Fibroblast of skin of left quadriceps (primary cell): ENCODE measurements at regions not wholly inside any gene's neighbourhood (a gene's known extent, or its start where the extent isn't known, plus 50 kb on each side); places are given as distances from the start of the nearest gene placed in this dataset.

Source experiments
- DNase-seq, 2 experiments: peaks; one replicate each; pipeline ENCODE4 v3.0.0-alpha.2; 2013; ENCODE audit warnings: low read depth in 2 of 2

DNA sequence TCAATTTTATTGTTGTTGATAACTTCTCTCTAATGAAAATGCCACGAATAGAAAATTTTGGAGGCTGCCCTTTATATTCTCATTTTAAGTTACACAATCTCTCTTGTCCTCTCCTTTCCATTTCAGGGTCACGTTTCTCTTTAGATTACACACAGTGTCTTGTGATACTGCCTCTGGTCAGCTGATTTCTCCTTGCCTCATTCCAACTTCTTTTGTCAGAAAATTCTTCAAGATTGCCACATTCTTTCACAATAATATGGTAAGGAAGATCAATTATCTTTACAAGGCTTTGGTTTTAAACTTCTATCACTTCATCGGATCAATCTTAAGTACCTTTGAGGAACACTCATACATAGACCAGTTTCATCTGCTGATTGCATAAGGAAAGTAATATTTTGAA, 370.3 kb downstream of the RFPL4B start:
- no peak for DNase-seq

DNA sequence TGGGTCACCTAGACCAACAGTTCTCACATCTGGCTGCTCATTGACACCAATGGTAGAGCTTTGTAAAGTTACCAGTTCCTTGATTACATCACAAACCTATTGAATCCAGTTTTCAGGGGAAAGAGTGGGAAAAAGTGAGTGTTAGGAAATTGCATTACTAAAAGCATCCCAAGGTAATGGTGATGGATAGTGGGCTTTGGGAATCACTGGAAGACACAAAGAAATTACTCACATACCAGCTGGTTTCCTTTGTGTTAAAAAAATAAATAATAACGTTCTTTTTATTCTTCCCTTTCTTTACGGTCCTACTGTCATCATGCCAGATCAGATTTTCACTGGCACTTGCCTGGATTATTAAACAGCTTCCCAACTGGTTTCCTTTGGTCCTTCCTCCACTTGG, 370.7 kb downstream of the RFPL4B start:
- no peak for DNase-seq

DNA sequence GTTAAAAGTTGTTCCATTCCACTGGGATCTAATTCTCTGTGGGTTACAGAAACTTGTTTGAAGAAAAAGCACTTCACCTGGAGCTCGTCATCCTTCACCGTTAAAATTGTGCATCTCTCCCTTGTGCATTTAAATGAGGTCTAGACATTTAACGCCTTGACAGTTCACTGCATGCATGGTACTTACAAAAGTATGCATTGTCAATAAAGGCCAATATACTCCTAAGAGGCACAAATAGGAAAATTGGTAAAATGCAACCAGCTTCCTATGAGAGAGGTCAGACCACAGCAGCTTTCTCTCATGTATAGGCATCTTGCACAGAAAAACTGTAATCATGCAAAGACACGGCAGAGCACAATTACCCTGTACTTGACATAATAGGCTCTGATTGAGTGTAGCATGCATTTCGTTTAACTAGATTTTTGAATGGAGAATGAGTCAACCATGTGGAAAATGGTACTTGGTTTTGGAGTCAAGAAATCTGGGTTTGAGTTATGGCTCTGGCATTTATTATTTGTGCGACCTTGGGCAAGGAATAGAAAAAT, 378.5 kb downstream of the RFPL4B start:
- DNase-seq, result no peak

DNA sequence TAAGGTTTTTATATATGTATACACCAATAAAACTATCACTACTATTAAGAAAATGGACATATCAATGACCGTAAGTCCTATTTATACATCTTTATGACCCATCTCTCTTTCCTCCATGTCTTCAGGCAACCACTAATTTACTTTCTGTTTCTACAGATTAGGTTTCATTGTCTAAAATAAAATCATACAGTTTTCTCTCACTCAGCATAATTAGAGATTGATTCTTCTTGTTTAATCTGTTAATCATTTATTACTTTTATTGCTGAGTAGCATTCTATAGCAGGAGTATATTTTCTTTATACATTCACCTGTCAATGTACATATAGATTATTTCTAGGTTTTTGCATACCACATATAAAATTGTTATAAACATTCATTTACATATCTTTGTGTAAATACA, 388.0 kb downstream of the RFPL4B start:
- DNase-seq, result no peak

DNA sequence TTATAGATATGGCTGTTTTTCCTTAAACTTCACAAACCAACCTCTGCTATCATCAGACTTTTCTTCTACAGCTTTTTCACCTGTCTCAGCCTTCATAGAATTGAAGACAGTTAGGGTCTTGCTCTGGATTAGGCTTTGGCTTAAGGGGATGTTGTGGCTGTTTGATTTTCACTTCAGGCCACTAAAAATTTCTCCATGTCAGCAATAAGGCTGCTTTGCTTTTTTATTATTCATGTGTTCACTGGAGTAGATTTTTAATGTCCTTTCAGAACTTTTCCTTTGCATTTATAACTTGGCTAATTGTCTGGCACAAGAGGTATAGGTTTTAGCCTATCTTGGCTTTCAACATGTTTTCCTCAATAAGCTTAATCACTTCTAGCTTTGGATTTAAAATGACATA, 392.6 kb downstream of the RFPL4B start:
- no peak for DNase-seq

DNA sequence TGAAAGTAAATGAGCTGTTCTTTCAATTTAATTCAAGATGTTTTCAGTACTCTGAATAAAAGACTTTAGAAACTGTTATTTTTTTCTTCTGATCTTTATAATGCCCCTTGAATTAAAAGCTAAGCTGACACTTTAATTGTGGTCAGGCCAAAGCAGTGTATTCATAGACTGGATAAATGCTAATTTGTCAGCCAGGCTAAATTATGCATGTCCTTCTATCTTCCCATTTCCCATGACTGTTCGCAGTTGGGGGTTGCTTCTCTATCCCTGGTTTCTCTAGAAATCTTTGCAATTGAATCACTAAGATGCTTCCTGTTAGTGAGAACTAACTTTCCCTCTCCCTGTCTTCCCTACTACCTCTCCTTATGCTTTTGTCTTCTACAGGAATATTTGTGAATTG, 396.2 kb downstream of the RFPL4B start:
- no peak for DNase-seq

DNA sequence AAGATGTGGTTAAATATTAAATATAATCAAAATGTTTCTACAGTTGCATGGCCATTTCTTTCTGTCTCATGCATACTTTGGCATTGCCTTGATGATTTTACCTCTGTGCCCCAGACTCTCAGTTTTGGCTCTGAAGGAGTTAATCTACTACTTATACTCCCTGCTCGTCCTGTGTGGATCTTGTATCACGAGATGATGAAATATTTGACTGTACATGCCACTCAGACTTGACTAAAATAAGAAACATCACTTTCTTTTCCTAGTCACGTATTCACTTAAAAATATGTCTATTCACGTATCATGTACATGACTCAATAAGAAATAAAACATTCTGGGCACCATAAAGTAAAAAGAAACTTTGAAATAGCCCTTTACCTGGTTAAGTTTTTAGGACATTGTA, 397.7 kb downstream of the RFPL4B start:
- no peak for DNase-seq

DNA sequence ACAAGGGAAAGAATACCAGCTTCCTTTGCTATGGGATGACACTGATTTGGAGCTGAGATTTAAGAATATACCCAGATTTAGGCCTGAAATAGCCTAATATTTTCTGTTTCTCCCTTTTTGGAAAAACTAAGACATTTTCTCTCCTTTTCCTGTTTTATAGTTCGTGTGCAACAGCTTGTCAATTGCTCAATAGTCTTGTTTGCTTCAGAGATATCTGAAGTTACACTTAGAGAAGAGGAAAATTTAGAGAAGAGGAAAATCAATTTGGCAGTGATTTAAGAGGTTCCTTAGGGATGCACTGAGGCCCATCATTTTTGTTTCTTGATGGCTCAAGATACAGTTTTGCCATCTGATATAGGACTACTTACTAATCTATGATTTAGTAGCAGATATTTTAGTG, 398.6 kb downstream of the RFPL4B start:
- no peak for DNase-seq

DNA sequence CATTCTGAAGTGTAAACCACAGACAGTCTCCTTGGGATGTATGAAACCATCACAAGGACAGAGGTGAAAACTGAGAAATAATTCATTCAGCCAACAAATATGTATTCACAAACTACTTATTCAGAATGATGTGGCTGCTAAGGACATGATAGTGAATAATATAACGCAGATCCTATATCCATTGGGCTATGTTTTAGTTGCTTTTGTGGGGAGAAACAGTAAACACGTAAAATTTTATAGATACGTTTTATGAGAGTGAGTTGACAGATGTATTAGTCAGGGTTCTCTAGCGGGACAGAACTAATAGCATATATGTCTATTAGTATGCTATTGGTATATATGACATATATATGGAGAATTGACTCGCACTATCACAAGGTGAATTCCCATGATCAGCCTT, 402.5 kb downstream of the RFPL4B start:
- DNase-seq, result no peak

DNA sequence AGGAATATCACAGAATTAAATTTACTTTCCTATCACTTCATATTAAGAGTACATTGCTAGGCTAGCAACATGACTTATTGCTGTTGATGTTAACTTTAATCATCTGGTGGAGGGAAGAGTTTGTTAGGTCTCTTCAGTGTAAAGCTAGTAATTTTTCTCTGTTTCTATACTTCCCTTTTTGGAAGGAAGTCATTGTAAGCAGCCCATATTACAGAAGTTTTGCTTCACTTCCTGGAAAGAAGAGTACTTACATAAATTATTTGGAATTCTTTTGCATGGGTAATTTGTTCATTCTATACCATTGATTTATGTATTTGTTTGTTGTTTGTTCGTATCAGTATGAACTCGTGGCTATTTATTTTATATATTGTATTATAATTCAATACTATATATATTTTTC, 405.2 kb downstream of the RFPL4B start:
- no peak for DNase-seq

DNA sequence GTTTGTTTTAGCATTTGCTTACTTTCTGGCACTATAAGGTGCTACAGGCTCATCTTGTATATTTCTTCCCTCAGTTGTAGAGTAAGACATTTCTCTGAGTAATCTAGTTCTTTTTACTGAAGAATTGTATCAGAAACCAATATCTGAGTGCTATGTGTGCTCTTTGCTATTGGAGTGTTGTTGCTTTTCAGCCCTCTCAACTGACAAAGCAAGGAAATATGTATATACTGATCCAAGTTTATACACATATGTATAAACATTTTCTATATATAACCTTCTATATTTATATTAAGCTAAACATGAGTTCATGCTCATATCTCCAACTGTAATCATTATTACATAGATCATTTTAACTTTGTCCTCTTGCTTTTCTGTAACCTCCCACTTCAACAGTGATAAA, 405.7 kb downstream of the RFPL4B start:
- no peak for DNase-seq

DNA sequence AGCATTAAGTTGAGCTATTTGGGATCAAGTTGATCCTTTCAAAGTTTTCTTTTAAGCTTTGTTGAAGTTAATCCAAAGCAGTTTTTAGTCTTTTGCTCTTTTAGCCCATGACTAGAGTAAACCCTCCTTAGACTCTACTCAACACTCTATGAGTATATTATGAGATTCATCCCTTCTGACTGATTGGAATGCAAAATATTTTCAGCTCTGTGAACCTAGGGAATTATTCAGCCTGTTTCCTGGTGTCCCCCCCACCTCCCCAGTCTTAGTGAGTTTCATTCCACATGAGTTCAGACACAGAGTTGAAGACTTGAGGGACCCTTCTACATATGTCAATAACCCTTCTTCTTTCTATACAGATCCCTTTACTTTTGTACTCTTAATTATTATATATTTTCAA, 413.7 kb downstream of the RFPL4B start:
- no peak for DNase-seq

DNA sequence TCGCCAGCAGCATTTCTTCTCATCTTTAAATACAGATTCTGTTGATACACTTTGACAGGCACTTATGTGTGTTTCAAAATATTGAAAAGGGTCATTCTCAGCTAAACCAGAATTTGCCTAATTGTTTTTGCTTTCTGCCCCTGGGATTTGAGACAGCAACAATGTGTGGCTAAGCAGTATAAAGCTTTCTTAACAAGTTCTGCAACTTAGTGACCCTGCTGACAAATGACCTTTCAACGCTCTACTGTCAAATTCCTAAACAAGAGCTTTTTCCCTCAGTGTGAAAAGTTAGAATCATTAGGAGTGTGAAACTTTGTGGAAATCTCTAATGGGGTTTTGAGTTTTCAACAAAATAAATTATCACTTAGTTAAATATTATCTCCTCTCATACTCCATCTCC, 414.6 kb downstream of the RFPL4B start:
- no peak for DNase-seq

DNA sequence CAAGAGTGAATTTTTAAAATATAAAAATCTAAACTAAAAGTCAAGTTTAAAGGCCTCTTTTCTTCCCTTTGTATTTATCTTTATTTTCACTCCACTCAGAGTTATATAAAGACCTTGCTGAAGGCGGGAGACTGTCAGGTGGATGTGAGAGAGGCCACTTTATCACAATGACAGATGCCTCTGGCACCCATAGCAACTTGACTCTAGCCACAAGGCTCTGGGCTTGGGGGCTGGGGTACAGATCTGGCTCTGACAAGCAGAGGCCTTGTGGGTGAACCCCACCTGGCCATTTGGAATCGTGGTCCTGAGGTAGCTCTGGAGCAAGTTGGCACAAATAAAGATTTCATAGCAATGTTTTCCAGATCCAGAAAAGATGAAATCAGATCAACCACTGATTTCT, 417.2 kb downstream of the RFPL4B start:
- DNase-seq, result no peak

DNA sequence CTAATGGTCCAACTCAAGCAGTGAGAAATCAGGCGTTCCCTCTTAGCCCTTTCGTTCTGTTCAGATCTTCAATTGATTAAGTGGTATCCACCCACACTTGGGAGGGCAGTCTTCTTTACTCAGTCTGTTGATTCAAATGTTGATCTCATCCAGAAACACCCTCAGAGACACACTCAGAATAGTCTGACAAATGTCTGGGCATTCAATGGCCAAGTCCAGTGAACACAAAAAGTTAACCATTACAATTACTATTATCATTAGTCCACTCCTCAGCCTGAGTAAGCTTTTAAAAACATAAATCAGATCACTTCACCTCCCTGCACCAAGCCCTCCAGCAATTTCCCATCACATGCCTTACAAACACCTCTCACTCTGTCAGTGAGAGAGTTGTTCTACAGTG, 423.2 kb downstream of the RFPL4B start:
- DNase-seq, result no peak

DNA sequence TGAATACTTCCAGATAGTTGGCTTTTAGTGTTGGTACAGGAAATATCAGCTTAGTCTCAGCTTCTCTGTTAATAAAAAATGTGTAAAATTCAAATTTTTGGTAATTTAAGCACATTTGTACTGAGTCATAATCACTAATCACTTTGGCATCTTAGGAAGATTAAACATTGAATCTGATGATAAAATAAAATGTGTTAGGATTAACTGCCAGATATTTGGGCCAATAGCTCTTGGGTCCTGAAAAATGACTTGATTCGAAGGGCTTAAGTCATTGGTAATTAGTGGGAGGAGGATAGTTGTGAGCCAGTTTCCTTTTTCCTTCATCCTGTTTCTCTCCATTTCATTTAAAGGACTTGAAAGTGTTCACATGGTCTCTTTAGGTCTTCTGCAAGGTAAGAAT, 426.1 kb downstream of the RFPL4B start:
- DNase-seq, result peak; percentile 75 to 76

DNA sequence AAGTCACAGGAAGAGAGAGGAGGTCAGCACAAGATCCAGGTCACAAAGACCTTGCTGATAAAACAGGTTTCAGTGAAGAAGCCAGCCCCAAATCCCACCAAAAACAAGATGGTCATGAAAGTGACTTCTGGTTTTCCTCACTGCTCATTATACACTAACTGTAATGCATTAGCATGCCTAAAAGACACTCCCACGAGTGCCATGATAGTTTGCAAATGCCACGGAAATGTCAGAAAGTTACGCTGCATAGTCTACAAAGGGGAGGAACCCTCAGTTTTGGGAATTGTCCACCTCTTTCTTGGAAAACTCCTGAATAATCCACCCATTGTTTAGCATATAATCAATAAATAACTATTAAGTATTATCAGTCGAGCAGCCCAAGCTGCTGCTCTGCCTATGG, 427.2 kb downstream of the RFPL4B start:
- no peak for DNase-seq

DNA sequence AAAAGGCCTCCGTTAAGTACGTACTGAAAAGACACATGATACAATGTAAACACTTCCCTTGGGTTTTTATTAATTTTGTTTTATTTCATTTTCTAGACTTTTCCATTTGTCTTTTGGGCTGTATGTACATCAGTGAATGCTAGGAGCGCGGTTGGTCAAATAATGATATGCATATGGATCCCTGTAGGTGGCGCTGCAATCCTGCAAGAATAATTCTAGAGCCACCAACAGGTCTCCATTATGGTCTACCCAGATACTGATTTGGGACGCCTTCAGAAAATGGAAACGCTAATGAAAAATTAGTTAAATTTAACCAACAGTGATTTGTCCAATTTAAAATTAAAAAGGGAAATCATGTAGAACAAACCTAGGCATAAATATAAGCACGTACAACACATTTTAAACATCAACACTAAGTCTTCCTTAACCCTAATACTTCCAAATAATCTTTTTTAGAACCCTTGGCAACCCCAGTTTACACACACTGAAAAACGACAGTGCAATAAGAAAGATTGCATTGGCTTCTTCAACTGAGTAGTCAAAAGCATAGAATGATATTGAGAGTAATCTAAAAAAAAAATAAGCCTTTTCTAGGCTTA, 433.5 kb downstream of the RFPL4B start:
- peak; percentile 74 to 76 for DNase-seq

DNA sequence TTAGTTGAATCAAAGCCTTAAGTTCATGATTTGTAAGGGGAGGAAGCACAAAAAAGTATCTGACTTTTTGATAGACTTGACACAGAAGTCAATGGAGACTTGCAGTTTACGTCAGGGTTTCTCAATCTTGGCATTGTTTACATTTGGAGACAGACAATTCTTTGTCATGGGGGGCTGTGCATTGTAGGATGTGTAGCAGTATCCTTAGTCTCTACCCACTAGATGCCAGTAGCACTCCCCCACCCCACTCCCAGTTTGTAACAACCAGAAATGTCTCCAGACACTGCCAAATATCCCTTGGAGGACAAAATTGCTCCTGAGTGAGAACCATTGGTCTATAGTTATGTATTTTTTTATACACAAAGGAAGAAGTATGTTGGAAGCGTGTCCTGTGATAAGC, 434.1 kb downstream of the RFPL4B start:
- no peak for DNase-seq

DNA sequence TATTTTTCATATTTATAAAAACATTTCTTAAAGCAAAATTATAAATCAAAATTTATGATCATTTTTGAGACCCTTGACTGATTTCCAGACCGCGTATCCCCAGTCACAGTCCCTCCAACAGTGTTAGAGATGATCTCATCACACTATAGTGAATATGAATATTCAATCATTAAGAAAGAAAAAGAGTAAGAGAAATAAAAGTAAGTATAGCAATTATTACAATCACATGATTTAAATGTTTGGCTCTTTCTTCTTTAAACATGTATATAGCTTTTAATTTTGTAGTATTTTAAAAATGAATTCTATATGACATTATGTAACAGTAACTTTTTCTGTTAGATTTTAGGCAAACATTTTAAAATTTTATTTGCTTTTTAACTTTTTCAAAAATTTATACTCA, 438.3 kb downstream of the RFPL4B start:
- DNase-seq, result no peak

DNA sequence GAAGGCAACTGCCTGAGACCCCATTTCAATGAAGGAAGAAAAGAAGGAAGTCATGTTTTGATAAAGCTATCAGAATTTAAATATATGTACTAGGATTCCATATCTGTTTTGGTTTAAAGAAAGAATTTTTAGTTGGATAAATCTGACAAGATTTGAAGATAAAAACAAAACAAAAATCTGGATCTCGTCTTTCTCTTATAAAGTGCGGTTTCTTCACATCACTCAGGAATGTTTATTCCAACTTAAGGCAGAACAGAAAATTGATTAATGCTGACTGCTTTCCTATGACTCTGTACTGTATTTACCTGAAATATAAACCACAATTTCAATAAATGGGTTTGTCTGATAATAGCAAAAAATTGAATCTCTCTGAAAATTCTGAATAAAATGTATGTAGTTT, 439.7 kb downstream of the RFPL4B start:
- DNase-seq, result no peak

DNA sequence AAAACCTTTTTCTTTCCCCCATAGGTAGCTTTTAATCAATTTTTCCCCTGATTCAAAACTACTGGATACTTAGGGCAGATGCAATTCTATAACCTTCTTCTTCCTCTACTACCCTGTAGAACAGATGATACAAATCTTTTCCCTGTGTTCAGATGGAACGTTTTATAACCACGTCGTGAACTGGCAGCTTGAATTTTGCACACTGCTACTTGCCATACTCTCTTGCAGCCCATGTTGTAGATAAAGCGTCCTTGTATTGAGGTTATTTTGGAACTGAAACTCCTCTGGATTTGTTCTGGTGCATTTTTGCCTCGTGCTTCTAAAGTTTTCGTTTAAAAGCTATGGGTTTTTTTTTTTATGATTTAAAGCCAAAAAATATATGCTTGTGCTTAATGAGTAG, 440.2 kb downstream of the RFPL4B start:
- no peak for DNase-seq

DNA sequence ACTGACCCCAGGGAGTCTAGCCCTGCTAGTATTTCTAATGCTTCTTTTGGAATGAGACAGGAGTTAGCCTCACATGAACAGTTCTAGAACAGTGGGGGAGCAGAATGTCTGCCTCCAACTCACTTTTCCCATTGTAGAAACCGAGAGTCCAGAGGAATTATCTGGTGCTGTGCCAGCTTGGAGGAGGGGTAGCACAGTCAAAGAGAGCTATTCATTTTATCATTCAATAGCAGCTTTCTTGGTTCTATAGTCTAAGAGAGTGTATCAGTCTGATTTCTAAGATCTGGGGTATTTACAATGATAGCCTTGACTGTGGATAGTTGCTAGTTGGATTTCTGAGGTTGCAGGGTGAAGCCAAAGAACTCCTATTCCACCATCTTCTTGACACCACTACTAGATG, 448.2 kb downstream of the RFPL4B start:
- no peak for DNase-seq

DNA sequence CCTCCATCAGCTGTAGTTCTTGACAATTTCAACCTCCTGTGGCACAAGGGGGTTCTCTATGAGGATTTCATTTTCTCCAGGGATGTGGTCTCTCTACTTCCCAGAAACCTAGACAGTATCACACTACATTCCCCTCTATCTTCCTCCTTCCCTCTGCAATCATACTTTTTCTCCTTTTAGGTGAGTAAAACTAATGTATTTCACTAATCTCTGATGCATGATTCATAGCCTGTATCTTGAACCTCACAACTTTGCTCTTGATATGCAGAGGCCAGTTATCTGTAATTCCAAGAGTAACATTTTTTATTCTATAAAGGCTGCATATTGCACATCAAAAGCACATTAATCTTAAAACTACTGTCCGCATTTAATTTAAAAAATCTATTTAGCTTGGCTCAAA, 449.6 kb downstream of the RFPL4B start:
- DNase-seq, result no peak
